ENCODE measurements at regions not wholly inside any gene's neighbourhood (a gene's known extent, or its start where the extent isn't known, plus 50 kb on each side); places are given as distances from the start of the nearest gene placed in this dataset.

DNA sequence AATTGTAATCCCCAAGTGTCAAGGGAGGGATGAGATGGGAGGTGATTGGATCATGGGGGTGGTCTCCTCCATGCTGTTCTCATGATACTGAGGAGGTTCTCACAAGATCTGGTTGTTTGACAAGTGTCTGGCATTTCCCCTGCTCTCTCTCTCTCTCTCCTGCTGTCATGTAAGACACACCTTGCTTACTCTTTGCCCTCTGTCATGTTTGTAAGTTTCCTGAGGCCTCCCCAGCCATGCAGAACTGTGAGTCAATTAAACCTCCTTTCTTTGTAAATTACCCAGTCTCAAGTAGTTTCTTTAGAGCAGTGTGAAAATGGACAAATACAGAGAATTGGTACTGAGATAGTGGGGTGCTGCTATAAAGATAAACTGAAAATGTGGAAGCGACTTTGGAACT, 207.9 kb downstream of the HINT1 start:
- TF ChIP-seq CTCF (conservative IDR thresholded peaks at IDR 0.05) (no peak), ZFX (IDR thresholded peaks at IDR 0.05) (no peak)
